Thyroid gland (tissue), 4 donors: ENCODE measurements at regions not wholly inside any gene's neighbourhood (a gene's known extent, or its start where the extent isn't known, plus 50 kb on each side); places are given as distances from the start of the nearest gene placed in this dataset.

Source experiments
- DNase-seq, 2 donors: peaks; one replicate each; pipeline ENCODE4 v3.0.0-alpha.2; 2019
- H3K27ac ChIP-seq, 3 donors: fragments of 200-600 bp; sonication (generic); 1 replicate in 2 of 3; 2 replicates in 1 of 3; pipeline ENCODE4 v1.5.1; 2016 to 2019; ENCODE audit warnings: mild to moderate bottlenecking in 1 of 3, moderate library complexity in 1 of 3
- H3K27me3 ChIP-seq: fragments of 200-600 bp; sonication (generic); one replicate; pipeline ENCODE4 v1.5.1; 2019
- H3K36me3 ChIP-seq, 2 donors: fragments of 200-600 bp; sonication (generic); one replicate each; pipeline ENCODE4 v1.5.1; 2016 to 2019
- H3K4me1 ChIP-seq, 2 donors: fragments of 200-600 bp; sonication (generic); one replicate each; pipeline ENCODE4 v1.5.1; 2017 to 2019
- H3K4me3 ChIP-seq, 3 donors: fragments of 200-600 bp; sonication (generic); replicated peaks in 1 of 3; 1 replicate in 2 of 3; 2 replicates in 1 of 3; pipeline ENCODE4 v1.5.1; 2016; ENCODE audit warnings: mild to moderate bottlenecking in 1 of 3
- H3K9me3 ChIP-seq: fragments of 200-600 bp; sonication (generic); one replicate; pipeline ENCODE4 v1.5.1; 2017
- CTCF ChIP-seq, 6 experiments: fragments of 200-600 bp in 3 of 6; fragments of 450-650 bp in 3 of 6; sonication (generic) in 3 of 6; IDR thresholded peaks; one replicate each; pipeline ENCODE4 v1.5.1; 2016 to 2019; ENCODE audit warnings: antibody characterized with exemption in 6 of 6, mild to moderate bottlenecking in 2 of 6, inconsistent platforms in 1 of 6, moderate library complexity in 1 of 6
- POLR2A ChIP-seq, 2 donors: fragments of 450-650 bp; IDR thresholded peaks; one replicate each; pipeline ENCODE4 v1.6.1; 2017; ENCODE audit warnings: antibody characterized with exemption in 2 of 2, mild to moderate bottlenecking in 2 of 2, moderate library complexity in 1 of 2
- WGBS, 2 donors: methylation state at CpG; one replicate each; pipeline ENCODE4 v1.1.5; 2017; 5-methylcytosine and 5-hydroxymethylcytosine counted together
- intact Hi-C: fragments of 100-400 bp; cut with DNase I; formaldehyde crosslinking; loops from one replicate; pipeline ENCODE4 v1.15.1; 2023

GRCh38 chr6:81857812-81858211 lies 105.3 kb upstream of the TENT5A start:
- Histone ChIP-seq H3K9me3 (no peaks in the 10 kb centered on the region), H3K27me3 (no peaks in the 10 kb centered on the region), H3K4me1 (peaks cover 0 to 5% of the 10 kb centered on the region in 2 donors), H3K36me3 (no peaks in the 10 kb centered on the region), H3K27ac (no peak overlapping the region), H3K4me3 (no peak overlapping the region)
- no peak for TF ChIP-seq CTCF (IDR thresholded peaks at IDR 0.05)
- TF ChIP-seq POLR2A (IDR thresholded peaks at IDR 0.05): no peak
- DNase-seq: no peak
- intact Hi-C loops: no loop called here

- TF ChIP-seq POLR2A (IDR thresholded peaks at IDR 0.05) (no peak), CTCF (IDR thresholded peaks at IDR 0.05) (no peak)
- 75 to 82% methylated on average over 1 of the region's 1 CpG for WGBS, 2 donors
- intact Hi-C loops: no loop called here
- Histone ChIP-seq H3K27me3 (no peaks in the 10 kb centered on the region), H3K4me1 (peaks cover 0 to 5% of the 10 kb centered on the region in 2 donors), H3K4me3 (no peak overlapping the region), H3K9me3 (no peaks in the 10 kb centered on the region), H3K36me3 (no peaks in the 10 kb centered on the region), H3K27ac (no peak overlapping the region)
- no peak for DNase-seq
Observed at GRCh38 chr6:81856872-81857271, 104.4 kb upstream of the TENT5A start.

GRCh38 chr6:81854474-81854873 lies 102.0 kb upstream of the TENT5A start:
- H3K27ac ChIP-seq: no peak overlapping the region
- no peak overlapping the region for H3K4me3 ChIP-seq
- WGBS, 2 donors: 86 to 89% methylated on average over 2 of the region's 2 CpGs
- no peak for TF ChIP-seq POLR2A (IDR thresholded peaks at IDR 0.05)
- TF ChIP-seq CTCF (IDR thresholded peaks at IDR 0.05): no peak
- H3K36me3 ChIP-seq: no peaks in the 10 kb centered on the region
- no peaks in the 10 kb centered on the region for H3K4me1 ChIP-seq
- intact Hi-C loops: no loop called here
- no peaks in the 10 kb centered on the region for H3K27me3 ChIP-seq
- no peak for DNase-seq
- no peaks in the 10 kb centered on the region for H3K9me3 ChIP-seq

- 88 to 94% methylated on average over 2 of the region's 2 CpGs for WGBS, 2 donors
- no peak for DNase-seq
- Histone ChIP-seq H3K4me1 (no peaks in the 10 kb centered on the region), H3K27ac (no peak overlapping the region), H3K27me3 (no peaks in the 10 kb centered on the region), H3K9me3 (no peaks in the 10 kb centered on the region), H3K4me3 (no peak overlapping the region), H3K36me3 (no peaks in the 10 kb centered on the region)
- intact Hi-C loops: no loop called here
- TF ChIP-seq CTCF (IDR thresholded peaks at IDR 0.05) (no peak), POLR2A (IDR thresholded peaks at IDR 0.05) (no peak)
Observed at GRCh38 chr6:81853975-81854374, 101.5 kb upstream of the TENT5A start.

GRCh38 chr6:81849248-81849647 lies 96.8 kb upstream of the TENT5A start:
- Histone ChIP-seq H3K9me3 (no peaks in the 10 kb centered on the region), H3K4me3 (no peak overlapping the region), H3K27me3 (no peaks in the 10 kb centered on the region), H3K27ac (no peak overlapping the region), H3K36me3 (no peaks in the 10 kb centered on the region), H3K4me1 (no peaks in the 10 kb centered on the region)
- DNase-seq: no peak
- intact Hi-C loops: no loop called here
- TF ChIP-seq CTCF (IDR thresholded peaks at IDR 0.05) (no peak), POLR2A (IDR thresholded peaks at IDR 0.05) (no peak)
- 79 to 83% methylated on average over 4 of the region's 4 CpGs for WGBS, 2 donors
